IMR-90 (cell line): ENCODE measurements at regions not wholly inside any gene's neighbourhood (a gene's known extent, or its start where the extent isn't known, plus 50 kb on each side); places are given as distances from the start of the nearest gene placed in this dataset.

Source experiments
- CEBPB ChIP-seq: IDR thresholded peaks from 2 replicates; pipeline ENCODE4 v1.6.1; 2012; ENCODE audit warnings: low read depth, low read length, improper control_type of control experiment
- TF ChIP-seq, protein P1 (sequence below): conservative IDR thresholded peaks from 2 replicates; pipeline ENCODE4 v1.5.1; 2012; ENCODE audit warnings: mild to moderate bottlenecking, low read depth, low read length, improper control_type of control experiment

DNA sequence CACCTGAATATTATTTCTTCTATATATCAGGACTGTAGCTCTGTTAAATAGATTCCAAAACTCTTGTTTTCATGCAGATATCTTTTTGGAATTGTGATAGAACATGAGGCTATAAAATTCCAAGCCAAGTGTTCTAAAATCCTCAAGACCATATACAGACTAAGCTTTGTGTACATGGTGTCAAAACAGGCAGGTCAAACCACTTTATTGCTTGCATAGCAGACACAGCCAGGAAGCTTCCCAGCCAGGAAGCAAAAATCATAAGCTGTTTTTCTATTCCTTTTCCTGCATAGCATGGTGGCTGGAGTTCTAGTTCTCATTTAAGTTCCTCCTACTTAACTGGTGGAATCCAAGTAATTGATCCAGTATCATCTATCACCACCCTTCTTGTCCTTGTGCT lies 353.3 kb downstream of the PAX1 start:
- TF ChIP-seq, protein P1, sequence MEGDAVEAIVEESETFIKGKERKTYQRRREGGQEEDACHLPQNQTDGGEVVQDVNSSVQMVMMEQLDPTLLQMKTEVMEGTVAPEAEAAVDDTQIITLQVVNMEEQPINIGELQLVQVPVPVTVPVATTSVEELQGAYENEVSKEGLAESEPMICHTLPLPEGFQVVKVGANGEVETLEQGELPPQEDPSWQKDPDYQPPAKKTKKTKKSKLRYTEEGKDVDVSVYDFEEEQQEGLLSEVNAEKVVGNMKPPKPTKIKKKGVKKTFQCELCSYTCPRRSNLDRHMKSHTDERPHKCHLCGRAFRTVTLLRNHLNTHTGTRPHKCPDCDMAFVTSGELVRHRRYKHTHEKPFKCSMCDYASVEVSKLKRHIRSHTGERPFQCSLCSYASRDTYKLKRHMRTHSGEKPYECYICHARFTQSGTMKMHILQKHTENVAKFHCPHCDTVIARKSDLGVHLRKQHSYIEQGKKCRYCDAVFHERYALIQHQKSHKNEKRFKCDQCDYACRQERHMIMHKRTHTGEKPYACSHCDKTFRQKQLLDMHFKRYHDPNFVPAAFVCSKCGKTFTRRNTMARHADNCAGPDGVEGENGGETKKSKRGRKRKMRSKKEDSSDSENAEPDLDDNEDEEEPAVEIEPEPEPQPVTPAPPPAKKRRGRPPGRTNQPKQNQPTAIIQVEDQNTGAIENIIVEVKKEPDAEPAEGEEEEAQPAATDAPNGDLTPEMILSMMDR = no peak
- no peak for TF ChIP-seq CEBPB
